Ishikawa (cell line): ENCODE measurements at regions not wholly inside any gene's neighbourhood (a gene's known extent, or its start where the extent isn't known, plus 50 kb on each side); places are given as distances from the start of the nearest gene placed in this dataset.

ENCODE experiments used
- CEBPB ChIP-seq: IDR thresholded peaks from 2 replicates; pipeline ENCODE4 v1.6.1; 2012
- CREB1 ChIP-seq: IDR thresholded peaks from 2 replicates; pipeline ENCODE4 v1.6.1; 2012; ENCODE audit warnings: low read depth
- EGR1 ChIP-seq: IDR thresholded peaks from 2 replicates; pipeline ENCODE4 v1.6.1; 2012
- EP300 ChIP-seq: IDR thresholded peaks from 2 replicates; pipeline ENCODE4 v1.6.1; 2012; ENCODE audit warnings: borderline replicate concordance
- FOXM1 ChIP-seq: IDR thresholded peaks from 2 replicates; pipeline ENCODE4 v1.6.1; 2012; ENCODE audit warnings: low read depth, borderline replicate concordance
- NFIC ChIP-seq: IDR thresholded peaks from 2 replicates; pipeline ENCODE4 v1.6.1; 2012
- RAD21 ChIP-seq: IDR thresholded peaks from 2 replicates; pipeline ENCODE4 v1.6.1; 2012; ENCODE audit warnings: low read depth
- TAF1 ChIP-seq: IDR thresholded peaks from 2 replicates; pipeline ENCODE4 v1.6.1; 2012; ENCODE audit warnings: low read depth, mild to moderate bottlenecking
- TCF12 ChIP-seq: IDR thresholded peaks from 2 replicates; pipeline ENCODE4 v1.6.1; 2012; ENCODE audit warnings: low read depth
- YY1 ChIP-seq: IDR thresholded peaks from 2 replicates; pipeline ENCODE4 v1.6.1; 2012; ENCODE audit warnings: low read depth
- ZBTB7A ChIP-seq: IDR thresholded peaks from 2 replicates; pipeline ENCODE4 v1.6.1; 2012; ENCODE audit warnings: low read depth
- TF ChIP-seq, protein P1 (sequence below): IDR thresholded peaks from 2 replicates; pipeline ENCODE4 v1.6.1; 2012
- TF ChIP-seq, protein P2 (sequence below): IDR thresholded peaks from 2 replicates; pipeline ENCODE4 v1.6.1; 2012; ENCODE audit warnings: low read depth, mild to moderate bottlenecking
- TF ChIP-seq, protein P3 (sequence below): IDR thresholded peaks from 2 replicates; pipeline ENCODE4 v1.6.1; 2012

DNA sequence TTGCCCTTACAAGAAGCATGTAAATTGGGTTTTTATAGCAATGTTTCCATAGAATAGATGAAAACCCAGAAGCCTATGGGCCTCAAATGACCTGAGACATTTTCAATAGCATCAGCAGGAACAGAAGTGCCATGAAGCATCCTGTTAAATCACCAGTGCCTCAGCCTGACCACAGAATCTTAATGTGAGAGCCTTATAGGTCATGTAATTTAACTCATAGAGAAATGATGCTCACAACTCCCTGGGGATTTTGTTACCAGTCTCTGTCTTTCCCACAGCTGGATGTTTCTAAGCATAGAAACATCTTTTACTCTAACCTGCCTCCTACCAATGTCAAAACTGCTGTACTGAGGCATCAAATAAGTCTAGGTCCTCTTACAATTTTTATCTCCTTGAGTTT is 295.8 kb upstream of the ACVR2A start:
- TF ChIP-seq, protein P1, sequence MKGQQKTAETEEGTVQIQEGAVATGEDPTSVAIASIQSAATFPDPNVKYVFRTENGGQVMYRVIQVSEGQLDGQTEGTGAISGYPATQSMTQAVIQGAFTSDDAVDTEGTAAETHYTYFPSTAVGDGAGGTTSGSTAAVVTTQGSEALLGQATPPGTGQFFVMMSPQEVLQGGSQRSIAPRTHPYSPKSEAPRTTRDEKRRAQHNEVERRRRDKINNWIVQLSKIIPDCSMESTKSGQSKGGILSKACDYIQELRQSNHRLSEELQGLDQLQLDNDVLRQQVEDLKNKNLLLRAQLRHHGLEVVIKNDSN = no peak
- TF ChIP-seq EP300 (no peak), NFIC (no peak), EGR1 (no peak), YY1 (no peak), CEBPB (no peak), ZBTB7A (no peak), TAF1 (no peak), FOXM1 (no peak), RAD21 (no peak), CREB1 (no peak), TCF12 (no peak)
- TF ChIP-seq, protein P2, sequence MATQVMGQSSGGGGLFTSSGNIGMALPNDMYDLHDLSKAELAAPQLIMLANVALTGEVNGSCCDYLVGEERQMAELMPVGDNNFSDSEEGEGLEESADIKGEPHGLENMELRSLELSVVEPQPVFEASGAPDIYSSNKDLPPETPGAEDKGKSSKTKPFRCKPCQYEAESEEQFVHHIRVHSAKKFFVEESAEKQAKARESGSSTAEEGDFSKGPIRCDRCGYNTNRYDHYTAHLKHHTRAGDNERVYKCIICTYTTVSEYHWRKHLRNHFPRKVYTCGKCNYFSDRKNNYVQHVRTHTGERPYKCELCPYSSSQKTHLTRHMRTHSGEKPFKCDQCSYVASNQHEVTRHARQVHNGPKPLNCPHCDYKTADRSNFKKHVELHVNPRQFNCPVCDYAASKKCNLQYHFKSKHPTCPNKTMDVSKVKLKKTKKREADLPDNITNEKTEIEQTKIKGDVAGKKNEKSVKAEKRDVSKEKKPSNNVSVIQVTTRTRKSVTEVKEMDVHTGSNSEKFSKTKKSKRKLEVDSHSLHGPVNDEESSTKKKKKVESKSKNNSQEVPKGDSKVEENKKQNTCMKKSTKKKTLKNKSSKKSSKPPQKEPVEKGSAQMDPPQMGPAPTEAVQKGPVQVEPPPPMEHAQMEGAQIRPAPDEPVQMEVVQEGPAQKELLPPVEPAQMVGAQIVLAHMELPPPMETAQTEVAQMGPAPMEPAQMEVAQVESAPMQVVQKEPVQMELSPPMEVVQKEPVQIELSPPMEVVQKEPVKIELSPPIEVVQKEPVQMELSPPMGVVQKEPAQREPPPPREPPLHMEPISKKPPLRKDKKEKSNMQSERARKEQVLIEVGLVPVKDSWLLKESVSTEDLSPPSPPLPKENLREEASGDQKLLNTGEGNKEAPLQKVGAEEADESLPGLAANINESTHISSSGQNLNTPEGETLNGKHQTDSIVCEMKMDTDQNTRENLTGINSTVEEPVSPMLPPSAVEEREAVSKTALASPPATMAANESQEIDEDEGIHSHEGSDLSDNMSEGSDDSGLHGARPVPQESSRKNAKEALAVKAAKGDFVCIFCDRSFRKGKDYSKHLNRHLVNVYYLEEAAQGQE = no peak
- TF ChIP-seq, protein P3, sequence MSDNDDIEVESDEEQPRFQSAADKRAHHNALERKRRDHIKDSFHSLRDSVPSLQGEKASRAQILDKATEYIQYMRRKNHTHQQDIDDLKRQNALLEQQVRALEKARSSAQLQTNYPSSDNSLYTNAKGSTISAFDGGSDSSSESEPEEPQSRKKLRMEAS = no peak
